VCaP (cell line): ENCODE measurements at regions not wholly inside any gene's neighbourhood (a gene's known extent, or its start where the extent isn't known, plus 50 kb on each side); places are given as distances from the start of the nearest gene placed in this dataset.

Experiments used
- H3K27ac ChIP-seq: fragments of 450-650 bp; 2 replicates; pipeline ENCODE4 v1.5.1; 2017
- CTCF ChIP-seq: fragments of 450-650 bp; conservative IDR thresholded peaks from 2 replicates; pipeline ENCODE4 v1.5.1; 2017; ENCODE audit warnings: mild to moderate bottlenecking, moderate library complexity

- no peak for TF ChIP-seq CTCF
- H3K27ac ChIP-seq, result no peak overlapping the region
These were observed 61.3 kb upstream of the ARID1B start for GRCh38 chr6:156715839-156716238.

DNA sequence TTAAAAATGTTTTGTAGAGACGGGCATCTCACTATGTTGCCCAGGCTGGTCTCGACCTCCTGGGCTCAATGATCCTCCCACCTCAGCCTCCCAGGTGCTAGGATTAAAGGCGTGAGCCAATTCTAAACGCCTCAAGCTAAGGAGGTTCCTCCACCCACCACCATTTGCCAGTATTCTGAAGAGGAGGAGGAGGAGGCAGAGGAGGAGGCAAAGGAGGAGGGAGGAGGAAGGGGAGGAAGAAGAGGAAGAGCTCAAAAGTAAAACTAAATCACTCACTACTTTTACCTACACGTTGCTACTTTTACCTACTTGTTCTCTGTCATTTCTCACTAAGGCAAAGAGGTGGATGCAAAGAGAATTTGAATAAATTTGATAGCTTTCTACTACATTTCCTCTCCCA, 63.6 kb upstream of the ARID1B start:
- TF ChIP-seq CTCF, result no peak
- H3K27ac ChIP-seq, result no peak overlapping the region

DNA sequence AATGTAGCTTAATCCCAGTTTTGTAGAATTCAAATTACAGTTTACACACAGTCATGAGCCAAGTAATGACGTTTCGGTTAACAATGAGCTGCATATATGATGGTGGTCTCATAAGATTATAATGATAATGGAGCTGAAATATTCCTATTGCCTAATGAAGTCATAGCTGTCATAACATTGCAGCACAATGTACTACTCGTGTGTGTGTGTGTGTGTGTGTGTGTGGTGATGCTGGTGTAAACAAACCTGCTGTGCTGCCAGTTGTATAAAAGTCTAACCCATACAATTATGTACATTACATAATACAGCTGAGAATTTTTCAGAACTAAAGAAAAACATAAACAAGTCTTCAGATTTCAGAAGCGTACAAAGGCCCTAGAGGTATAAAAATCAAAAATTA, 66.7 kb upstream of the ARID1B start:
- no peak overlapping the region for H3K27ac ChIP-seq
- TF ChIP-seq CTCF, result no peak

- H3K27ac ChIP-seq, result no peak overlapping the region
- no peak for TF ChIP-seq CTCF
These were observed 69.4 kb upstream of the ARID1B start for GRCh38 chr6:156707818-156708217.

- H3K27ac ChIP-seq, result no peak overlapping the region
- TF ChIP-seq CTCF, result no peak
These were observed 73.5 kb upstream of the ARID1B start for GRCh38 chr6:156703719-156704118.

- no peak overlapping the region for H3K27ac ChIP-seq
These were observed 75.2 kb upstream of the ARID1B start for GRCh38 chr6:156701966-156702365.

GRCh38 chr6:156700440-156701057, 76.6 kb upstream of the ARID1B start:
- TF ChIP-seq CTCF, result no peak
- no peak overlapping the region for H3K27ac ChIP-seq

More at GRCh38 chr6:156701966-156702365, 75.2 kb upstream of the ARID1B start:
- no peak for TF ChIP-seq CTCF

GRCh38 chr6:156699935-156700334, 77.2 kb upstream of the ARID1B start:
- no peak overlapping the region for H3K27ac ChIP-seq
- TF ChIP-seq CTCF, result no peak
